GM21526 (cell line): ENCODE measurements at regions not wholly inside any gene's neighbourhood (a gene's known extent, or its start where the extent isn't known, plus 50 kb on each side); places are given as distances from the start of the nearest gene placed in this dataset.
"Not testable (repeated sequence)": the region's sequence is repeated elsewhere in the genome, so short reads cannot be mapped to it uniquely, and the experiment has no call there.

Source experiments
- ATAC-seq: cut with Tn5 transposase; IDR thresholded peaks from one replicate; pipeline ENCODE4 v1.9.1; 2021; ENCODE audit warnings: moderate library complexity; ENCODE audit not compliant: unreplicated experiment, low FRiP score

DNA sequence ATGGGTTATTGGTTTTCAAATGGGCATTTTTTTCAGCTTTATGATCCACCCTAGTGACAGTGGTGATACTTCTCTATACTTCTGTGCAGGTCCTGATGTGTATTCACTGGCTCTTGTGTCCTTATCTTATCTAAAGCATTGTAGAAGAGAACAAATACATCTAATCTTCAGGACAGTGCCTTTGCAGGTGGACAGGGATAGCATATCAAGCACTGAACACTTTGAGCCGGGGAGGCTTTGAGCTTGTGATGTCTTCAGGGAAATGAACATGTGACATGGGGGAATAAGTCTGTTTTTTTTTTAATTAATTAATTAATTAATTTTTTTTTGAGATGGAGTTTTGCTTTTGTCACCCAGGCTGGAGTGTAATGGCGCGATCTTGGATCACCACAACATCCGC, 115.5 kb upstream of the KLF4 start:
- no peak for ATAC-seq

GRCh38 chr9:107603281-107603680, 113.7 kb upstream of the KLF4 start:
- ATAC-seq: no peak

DNA sequence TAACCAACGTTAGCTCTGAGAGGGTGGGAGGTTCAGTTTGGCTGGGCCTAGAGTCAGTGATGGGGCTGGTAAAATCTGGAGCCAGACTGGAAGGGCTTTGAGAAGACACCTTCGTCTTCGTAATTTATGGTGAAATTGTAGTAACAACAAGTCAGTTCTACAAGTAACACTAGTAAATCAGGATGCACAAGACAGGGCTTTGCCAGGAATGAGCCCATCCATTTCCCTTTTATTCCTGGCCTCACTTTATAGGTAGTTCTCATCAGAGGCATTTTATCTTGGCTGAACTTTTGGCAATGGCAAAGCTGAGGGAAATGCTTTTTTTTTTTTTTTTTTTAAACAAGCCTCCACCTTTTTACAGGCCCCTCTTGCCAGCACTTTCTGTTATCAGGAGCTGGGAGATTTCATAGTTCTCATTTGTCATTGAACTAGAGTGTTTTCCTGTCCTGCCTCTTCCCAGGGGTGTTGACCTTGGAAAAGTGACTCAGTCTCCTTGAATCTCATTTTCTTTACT, 110.5 kb upstream of the KLF4 start:
- ATAC-seq: no peak

DNA sequence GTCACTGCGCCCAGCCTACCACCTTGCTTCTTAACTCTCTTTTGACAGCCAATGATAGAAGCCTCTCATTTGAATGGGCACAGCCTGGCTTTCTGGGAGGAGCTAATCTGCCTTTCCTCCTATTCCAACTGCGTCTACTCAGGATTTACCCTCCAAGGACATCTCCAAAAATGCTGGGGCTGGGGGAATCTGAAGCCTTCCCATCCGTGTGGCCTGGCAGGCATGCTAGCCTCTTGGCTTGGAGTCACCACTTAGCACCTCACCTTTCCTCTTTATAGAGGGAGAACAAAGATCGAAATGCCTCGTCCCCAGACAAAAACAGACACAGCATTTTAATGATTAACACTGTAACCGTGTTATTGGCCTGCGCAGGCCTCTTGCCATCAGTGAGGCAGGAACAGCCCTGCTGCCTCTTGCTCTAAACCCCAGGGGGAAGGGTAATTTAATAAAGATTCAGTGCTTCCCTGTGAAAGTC, 108.2 kb upstream of the KLF4 start:
- no peak for ATAC-seq

- ATAC-seq: no peak
These were observed 105.5 kb upstream of the KLF4 start for GRCh38 chr9:107594908-107595530.

DNA sequence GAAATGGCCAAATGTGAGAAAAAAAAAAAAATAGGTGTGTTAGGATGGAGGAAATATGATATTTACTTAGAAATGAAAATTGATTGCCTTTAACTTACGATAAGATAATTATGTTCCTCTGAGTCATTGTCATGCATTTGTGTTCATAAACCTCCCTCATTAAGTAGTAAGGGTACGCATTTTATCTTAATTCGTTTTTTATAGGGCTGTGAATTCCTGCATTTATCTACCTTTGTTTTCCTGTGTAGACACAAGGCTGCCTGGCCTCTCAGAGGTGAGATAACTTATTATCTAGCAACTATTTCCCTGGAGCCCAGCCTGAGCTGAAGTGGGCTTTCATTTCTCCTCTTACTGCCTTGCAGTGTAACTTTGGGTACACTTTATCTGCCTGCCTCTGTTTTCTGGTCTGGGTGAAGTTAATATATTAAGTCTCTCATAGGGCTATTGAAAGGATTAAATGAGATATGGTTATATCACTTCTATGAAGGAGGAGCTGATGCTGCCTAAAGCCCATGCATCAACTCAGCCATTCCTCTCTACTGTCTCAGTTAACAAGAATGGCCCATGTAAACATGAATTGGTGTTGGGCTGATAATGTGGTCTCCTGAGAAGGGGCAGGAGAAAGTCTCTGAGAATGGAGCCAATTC, 103.8 kb upstream of the KLF4 start:
- no peak for ATAC-seq

- ATAC-seq: no peak
These were observed 102.9 kb upstream of the KLF4 start for GRCh38 chr9:107592424-107592823.

- no peak for ATAC-seq
These were observed 102.2 kb upstream of the KLF4 start for GRCh38 chr9:107591781-107592180.

DNA sequence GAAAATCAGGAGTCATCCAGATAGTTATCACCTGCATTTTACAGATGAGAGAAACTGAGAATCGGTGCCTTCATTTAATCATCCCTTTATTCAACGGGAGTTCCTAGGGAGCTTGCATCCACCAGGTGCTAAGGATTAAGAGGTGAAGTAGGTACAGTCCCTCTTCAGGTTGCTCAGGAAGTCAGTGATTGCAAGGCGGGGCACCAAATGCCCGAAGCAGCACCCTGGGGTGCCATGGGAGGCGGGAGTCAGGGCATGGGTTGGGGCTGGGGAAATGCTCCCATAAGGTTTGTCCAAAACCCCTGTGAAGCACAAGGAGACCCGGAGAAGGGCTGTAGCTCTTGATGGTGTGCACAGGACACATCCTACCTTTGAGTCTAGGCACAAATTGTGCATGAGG, 98.8 kb upstream of the KLF4 start:
- ATAC-seq: no peak

GRCh38 chr9:107587191-107587963, 97.8 kb upstream of the KLF4 start:
- no peak for ATAC-seq

GRCh38 chr9:107586493-107586892, 96.9 kb upstream of the KLF4 start:
- ATAC-seq: no peak

- ATAC-seq: no peak
These were observed 95.9 kb upstream of the KLF4 start for GRCh38 chr9:107585465-107585864.

- no peak for ATAC-seq
These were observed 95.4 kb upstream of the KLF4 start for GRCh38 chr9:107584944-107585343.

- ATAC-seq: no peak
These were observed 94.6 kb upstream of the KLF4 start for GRCh38 chr9:107584186-107584585.

GRCh38 chr9:107577140-107577776, 87.7 kb upstream of the KLF4 start:
- ATAC-seq: no peak

DNA sequence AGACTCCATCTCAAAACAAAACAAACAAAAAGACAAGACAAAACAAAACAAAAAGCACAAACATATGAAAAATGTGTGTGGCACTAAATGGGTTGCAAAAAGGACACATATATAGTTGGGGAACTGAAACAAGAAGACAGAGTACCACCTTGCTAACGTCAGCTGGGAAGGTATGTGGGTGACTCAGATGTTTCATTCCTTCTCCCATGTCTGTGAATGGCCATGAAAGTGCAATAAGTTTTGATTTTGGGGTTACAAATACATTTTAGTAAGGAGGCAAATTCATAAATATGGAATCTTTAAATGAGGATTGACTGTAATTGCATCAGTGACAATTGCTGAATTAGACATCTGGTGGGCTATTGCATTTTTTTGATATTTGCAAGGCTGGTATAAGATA, 81.6 kb upstream of the KLF4 start:
- ATAC-seq: no peak

DNA sequence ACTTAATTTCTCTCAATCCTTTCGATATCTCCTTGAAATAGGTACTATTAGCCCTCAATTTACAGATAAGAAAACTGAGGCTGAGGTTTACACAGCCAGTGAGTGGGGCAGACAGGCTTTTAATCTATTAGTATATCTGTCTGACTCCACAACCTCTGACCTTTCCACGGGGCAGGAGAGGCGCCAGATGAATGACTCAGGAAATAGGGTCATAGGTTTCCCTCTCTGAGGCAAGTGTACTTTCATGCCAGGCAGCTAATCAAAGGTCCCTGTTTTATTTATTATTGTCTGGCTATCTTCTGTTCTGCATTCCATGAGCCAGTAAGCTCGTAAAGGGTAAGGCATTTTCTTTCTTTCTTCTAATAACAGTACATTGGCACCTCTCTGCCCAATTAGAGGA, 79.6 kb upstream of the KLF4 start:
- no peak for ATAC-seq

GRCh38 chr9:107568406-107568805, 78.8 kb upstream of the KLF4 start:
- ATAC-seq: not testable (repeated sequence)

DNA sequence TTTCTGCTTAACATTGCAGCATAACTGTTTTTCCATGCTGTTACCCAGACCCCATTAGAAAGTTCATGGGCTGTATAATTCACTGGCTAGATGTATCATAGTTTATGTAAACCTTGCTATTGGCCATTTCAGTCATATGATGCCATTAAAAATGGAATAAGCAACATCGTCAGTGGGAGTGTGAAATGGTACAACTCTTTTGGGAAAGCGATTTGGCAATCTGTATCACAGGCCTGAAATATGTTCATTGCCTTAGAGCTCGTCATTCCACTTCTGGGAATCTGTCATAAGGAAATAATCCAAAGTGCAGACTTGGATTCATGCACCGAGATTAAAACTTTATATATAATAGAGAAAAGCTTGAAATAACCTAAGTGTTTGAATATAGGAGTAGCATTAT, 77.9 kb upstream of the KLF4 start:
- ATAC-seq: no peak

GRCh38 chr9:107566611-107567061, 77.1 kb upstream of the KLF4 start:
- no peak for ATAC-seq

DNA sequence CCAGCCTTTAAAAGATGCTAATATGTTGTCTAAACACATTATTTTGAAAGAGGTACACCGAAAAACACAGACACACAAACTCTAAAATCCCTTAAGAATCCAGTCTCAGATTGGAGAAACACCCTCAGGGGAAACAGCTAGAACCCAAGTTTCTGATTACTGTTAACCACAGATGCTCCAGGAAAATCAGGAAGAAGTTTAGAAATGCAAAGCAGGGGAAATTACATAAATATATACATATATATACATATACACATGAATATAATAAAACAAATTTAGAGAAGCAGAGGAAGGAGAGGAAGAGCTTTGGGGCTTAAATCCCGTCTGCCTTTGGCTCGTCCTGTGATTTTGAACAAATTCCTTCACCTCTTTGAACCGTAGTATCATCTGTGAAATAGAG, 73.2 kb upstream of the KLF4 start:
- no peak for ATAC-seq
